Choroid plexus epithelial cell (primary cell): ENCODE measurements at regions not wholly inside any gene's neighbourhood (a gene's known extent, or its start where the extent isn't known, plus 50 kb on each side); places are given as distances from the start of the nearest gene placed in this dataset.

ENCODE experiments used
- DNase-seq: peaks from one replicate; pipeline ENCODE4 v3.0.0-alpha.2; 2010; ENCODE audit warnings: low read depth
- H3K4me3 ChIP-seq: 2 replicates; pipeline ENCODE4 v1.5.1; 2011; ENCODE audit warnings: low read depth, mild to moderate bottlenecking, control low read depth, low read length, moderate library complexity
- TF ChIP-seq, protein P1 (sequence below): conservative IDR thresholded peaks from 2 replicates; pipeline ENCODE4 v1.5.1; 2011; ENCODE audit warnings: low read depth, mild to moderate bottlenecking, control low read depth, inconsistent platforms, low read length, moderate library complexity

DNA sequence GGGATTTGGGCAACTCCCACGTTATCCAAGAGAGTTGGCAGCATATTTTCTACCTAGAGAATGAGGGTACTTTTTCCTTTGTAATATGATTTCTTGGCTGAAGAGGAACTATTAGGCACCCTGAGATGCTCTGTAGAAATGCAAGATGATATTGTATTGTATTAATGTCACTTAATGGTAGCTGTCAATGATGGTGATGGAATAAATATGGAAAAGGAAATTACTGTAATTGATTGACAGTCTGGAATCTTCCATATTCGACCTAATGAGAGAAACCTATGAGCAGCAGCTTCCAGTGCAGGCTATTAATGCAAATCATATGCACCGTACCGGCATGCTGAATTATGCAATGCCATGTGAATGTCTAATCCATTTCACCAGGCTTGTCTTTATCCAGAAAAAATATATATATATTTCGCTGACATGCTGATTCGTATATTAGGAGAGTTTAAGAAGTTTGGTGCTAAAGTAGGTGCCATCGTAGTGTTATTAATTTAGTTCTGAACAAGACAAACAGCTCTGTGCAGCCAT lies 494.2 kb upstream of the JARID2 start:
- H3K4me3 ChIP-seq, result no peak overlapping the region
- TF ChIP-seq, protein P1, sequence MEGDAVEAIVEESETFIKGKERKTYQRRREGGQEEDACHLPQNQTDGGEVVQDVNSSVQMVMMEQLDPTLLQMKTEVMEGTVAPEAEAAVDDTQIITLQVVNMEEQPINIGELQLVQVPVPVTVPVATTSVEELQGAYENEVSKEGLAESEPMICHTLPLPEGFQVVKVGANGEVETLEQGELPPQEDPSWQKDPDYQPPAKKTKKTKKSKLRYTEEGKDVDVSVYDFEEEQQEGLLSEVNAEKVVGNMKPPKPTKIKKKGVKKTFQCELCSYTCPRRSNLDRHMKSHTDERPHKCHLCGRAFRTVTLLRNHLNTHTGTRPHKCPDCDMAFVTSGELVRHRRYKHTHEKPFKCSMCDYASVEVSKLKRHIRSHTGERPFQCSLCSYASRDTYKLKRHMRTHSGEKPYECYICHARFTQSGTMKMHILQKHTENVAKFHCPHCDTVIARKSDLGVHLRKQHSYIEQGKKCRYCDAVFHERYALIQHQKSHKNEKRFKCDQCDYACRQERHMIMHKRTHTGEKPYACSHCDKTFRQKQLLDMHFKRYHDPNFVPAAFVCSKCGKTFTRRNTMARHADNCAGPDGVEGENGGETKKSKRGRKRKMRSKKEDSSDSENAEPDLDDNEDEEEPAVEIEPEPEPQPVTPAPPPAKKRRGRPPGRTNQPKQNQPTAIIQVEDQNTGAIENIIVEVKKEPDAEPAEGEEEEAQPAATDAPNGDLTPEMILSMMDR, result no peak
- no peak for DNase-seq

DNA sequence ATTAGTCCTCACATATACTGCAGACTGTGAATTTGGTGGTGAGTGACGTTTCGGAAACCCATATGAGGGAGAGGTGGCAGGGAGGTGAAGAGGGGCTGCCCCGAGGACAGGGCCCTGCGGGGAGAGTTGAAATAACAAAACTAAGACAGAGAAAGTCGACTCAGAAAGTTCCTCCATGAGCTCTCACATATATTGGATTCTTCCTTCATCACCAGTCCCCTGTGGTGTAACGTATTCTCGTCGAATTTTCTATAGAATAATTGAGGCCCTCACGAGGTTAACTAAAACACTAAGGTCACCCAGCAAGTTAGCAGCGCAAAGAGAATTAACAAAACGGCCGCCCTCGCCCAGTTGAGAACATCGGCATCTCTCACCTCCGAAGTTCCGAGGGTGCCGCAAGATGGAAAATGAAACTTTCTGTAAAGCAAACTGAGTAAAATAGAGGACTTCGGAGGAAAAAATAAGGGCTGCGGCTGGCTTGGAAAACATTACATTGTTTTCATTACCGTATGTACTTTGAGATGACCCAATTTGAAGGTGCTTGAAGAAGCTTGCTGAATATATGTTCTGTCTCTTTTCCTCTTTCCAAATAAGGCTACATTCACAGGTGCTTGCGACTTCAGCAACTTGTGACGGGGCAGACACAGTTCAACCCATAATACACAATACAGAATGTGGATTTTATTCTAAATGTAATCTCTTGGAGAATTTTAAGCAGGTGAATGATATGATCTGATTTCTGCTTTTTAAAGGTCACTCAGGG lies 490.9 kb upstream of the JARID2 start:
- H3K4me3 ChIP-seq, result peak overlapping the region; percentile 27
- DNase-seq, result no peak
- TF ChIP-seq, protein P1, result no peak

DNA sequence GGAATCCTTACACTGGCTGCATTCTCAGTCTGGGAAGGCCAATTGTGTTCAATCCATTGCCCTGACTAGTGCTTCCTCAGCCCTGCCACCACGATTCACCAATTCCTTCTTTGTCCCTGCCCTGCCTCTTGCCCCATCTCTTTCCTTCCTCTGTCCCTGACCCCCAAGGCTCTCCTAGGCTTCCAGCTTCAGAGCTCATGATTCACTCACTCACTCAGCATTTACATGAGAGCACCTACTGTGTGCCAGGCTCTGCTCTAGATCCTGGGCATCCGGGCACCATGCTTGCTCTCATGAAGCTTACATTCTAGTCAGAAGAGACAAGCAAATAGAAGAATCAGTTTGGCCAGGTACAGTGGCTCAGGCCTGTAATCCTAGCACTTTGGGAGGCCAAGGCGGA lies 489.5 kb upstream of the JARID2 start:
- no peak for DNase-seq
- H3K4me3 ChIP-seq, result no peak overlapping the region

DNA sequence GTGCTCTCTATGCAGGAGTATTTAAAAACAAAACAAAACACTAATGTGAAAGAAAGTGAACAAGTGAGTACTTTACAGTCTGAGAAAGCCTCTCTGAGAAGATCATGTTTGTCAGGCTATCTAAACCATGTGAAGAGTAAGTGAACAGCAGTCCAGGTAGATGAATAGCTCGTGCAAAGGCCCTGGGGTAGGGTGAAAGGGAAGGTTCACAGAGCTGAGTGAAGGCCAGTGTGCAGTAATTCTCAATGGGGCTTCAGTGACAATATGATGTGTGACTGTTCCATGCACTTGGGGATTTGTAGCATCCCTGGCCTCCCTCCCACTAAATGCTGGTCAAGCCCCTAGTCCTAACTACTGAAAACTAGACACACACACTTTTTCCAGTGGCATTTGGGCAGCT lies 488.9 kb upstream of the JARID2 start:
- TF ChIP-seq, protein P1, result no peak
- H3K4me3 ChIP-seq, result no peak overlapping the region
- DNase-seq, result no peak

More for the DNA sequence above, 489.5 kb upstream of the JARID2 start:
- TF ChIP-seq, protein P1, result no peak

DNA sequence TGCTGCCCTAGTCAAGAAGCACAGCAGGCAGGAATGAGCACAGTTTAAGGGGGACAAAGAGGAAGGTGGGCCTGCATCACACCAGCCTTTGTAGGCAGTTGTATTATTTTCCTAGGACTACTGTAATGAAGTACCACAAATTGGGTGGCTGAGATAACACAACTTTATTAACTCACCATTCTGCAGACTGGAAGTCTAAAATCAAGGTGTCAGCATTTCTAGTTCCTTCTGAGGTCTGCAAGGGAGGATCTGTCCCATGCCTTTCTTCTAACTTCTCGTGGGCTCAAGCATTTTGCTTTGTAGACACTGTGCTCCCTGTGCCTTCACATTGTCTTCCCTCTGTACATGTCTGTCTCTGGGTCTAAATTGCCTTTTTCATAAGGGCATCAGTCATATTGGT lies 488.5 kb upstream of the JARID2 start:
- no peak overlapping the region for H3K4me3 ChIP-seq
- no peak for DNase-seq
- TF ChIP-seq, protein P1, result no peak

GRCh38 chr6:14758421-14759081 lies 487.3 kb upstream of the JARID2 start:
- no peak for DNase-seq
- TF ChIP-seq, protein P1, result no peak
- no peak overlapping the region for H3K4me3 ChIP-seq
